ENCODE measurements at regions not wholly inside any gene's neighbourhood (a gene's known extent, or its start where the extent isn't known, plus 50 kb on each side); places are given as distances from the start of the nearest gene placed in this dataset.

DNA sequence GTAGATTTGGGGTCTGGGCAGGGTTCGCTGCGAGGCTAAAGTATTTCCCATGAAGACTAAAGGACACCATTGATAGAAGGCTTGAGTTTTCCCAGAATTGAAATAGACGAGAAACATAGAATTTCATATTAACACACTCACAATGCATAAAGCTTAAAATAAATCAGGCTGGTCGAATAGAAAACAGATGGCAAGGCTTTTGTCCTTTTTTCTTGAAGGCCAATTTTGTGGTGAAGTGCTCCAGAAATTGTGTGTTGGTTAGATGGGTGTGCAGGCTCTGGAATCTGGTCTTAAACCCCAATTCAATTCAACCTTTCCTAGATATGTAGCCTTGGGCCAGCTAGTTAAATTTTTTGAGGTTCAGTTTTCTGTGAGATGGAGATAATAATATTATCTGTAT, 56.9 kb upstream of the LRCH1 start:
- TF ChIP-seq CTCF (conservative IDR thresholded peaks at IDR 0.05; ENCODE audit: low read depth in 2 of 2) (no peak), REST (IDR thresholded peaks at IDR 0.05; ENCODE audit: unreplicated experiment) (no peak), EZH2phosphoT487 (IDR thresholded peaks at IDR 0.05; ENCODE audit: unreplicated experiment) (no peak), POLR2AphosphoS5 (IDR thresholded peaks at IDR 0.05; ENCODE audit: low read depth) (no peak), ZNF114 (CRISPR knock-in tag; IDR thresholded peaks at IDR 0.05) (no peak), JUNB (IDR thresholded peaks at IDR 0.05; ENCODE audit: unreplicated experiment) (no peak), CREB1 (CRISPR knock-in tag; IDR thresholded peaks at IDR 0.05; ENCODE audit: low read depth) (no peak)
